SW 1271 (cell line): ENCODE measurements at regions not wholly inside any gene's neighbourhood (a gene's known extent, or its start where the extent isn't known, plus 50 kb on each side); places are given as distances from the start of the nearest gene placed in this dataset.

ENCODE experiments used
- DNase-seq, 2 experiments: peaks; one replicate each; lab custom pipeline; 2025; lab: John Stamatoyannopoulos, UW

DNA sequence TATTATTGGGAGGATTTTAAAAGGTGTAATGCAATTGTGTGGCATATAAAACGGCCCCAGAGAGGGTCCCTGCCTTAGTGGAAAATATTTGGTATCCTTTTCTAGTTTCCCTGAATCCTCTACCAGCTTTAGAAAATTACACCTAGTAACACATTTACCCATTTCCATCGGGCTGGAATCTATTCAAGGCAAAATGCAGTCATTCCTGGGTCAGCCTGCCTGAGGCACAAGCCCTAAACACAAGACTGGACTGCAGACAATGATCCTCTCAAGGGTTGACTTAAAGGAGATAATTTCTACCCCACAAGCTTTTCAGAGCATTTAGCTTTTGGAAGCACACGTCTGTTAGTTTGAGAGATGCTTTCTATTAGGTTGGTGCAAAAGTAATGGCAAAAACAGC is 124.4 kb upstream of the ADAMTSL1 start:
- DNase-seq, result no peak

DNA sequence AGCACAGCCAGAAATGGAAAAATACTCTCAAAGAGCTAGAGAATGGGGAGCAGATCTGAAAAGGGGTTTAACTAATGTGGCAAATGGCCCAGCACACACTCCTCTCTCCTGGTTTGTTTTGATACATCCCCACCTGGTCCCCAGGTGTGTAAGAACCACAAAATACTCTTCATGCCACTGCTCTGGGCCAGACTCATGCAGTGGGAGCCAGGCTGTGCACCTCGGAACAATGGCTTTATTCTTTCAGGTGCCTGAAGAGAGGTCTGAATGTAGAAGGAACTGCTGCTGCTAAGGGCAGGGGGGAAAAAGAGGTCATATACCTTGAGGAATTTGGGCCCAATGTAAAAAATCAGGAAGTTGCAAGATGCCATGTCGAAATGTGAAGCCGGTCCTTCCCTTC is 123.9 kb upstream of the ADAMTSL1 start:
- DNase-seq, result no peak

DNA sequence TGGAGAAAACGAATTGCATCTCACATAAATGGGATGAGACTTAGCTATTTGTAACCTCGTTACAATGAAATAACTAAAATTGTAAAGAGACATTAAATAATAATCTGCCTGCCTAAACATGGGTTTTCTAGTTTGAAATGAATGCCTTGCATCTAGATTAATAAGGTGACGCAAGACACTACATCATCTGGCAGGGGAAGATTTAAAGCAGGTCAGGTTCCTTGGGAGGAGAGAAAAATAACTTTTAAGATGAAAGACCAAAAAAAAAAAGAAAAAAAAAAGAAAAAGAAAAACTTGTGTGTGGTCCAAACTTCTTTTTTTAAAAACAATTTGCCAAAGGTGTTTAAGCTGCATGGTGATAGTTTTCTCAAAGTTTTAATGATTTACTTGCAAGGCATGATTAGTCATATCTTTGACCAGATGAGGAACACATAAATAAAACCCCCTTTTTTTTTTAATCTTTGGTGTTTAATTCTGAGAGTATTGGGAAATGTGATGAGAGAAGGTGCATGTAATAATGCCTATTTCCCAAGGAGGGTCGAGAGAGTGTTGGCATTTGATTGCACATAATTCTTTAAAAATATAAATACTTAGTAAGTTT is 122.9 kb upstream of the ADAMTSL1 start:
- no peak for DNase-seq

DNA sequence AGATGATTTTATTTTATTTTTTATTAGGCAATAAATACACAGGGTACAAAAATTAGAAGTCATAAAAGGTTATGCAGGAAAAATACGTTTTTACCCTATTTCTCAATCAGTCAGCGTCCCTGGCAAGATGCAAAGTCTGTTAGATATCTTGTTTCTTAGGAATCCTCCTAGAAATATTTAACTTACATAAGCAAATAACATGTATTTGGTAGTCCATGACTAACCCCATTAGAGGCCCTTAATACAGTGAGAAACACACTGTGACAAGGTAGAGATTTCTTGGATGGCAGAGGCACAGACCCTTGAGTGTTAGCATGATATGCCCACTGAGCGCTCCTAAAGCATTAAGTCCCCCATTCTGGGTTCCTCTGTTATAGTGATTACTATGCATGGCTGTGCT is 121.2 kb upstream of the ADAMTSL1 start:
- no peak for DNase-seq

DNA sequence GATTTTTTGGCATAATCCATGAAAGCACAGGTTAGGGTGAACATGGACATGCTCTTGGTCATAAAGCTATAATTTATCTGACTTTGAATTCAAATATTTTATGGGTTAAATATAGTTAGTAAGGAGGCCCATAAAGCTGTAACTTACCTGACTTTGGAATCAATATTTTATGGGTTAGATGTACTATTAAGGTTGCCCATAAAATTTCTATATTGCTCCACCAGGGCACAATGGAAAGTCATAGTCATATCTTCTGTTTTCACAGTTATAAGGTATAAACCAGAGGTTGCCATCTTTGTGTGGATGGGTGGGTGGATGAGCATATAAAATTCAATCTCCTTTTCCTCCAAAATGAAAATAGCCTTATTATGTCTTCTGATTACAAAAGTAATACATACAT is 120.5 kb upstream of the ADAMTSL1 start:
- no peak for DNase-seq

DNA sequence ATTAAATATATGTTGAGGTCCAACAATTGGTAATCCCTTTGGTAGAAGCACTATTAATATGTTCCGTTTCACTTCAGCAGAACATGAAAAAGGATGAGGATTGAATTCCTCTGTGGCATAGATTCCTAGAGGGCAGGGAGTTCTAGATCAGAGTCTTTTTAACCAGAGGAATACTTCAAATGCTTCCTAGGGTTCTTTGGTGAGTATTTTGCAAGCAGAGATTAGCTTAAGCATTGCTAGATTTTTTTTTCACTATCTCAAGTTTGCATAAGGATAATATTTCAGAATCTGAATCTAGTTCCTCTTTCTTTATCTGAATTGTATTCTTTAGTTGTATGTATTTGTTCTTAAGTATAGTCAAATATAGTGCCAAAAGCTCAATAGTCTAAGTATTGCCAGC is 116.6 kb upstream of the ADAMTSL1 start:
- no peak for DNase-seq

DNA sequence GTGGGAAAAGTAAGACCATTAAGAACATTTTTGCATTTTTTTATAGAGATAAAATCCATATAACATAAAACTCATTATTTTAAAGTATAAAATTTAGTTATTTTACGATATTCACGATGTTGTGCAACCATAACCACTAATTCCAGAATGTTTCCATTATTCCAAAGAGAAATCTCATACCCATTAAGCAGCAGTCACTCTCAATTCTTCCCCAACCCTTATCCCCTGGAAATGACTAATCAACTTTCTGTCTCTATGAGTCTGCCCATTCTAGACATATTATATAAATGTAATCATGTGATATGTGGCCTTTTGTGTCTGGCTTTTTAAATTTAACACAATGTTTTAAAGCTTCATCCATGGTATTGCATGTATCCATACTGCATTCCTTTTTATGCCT is 115.6 kb upstream of the ADAMTSL1 start:
- no peak for DNase-seq

DNA sequence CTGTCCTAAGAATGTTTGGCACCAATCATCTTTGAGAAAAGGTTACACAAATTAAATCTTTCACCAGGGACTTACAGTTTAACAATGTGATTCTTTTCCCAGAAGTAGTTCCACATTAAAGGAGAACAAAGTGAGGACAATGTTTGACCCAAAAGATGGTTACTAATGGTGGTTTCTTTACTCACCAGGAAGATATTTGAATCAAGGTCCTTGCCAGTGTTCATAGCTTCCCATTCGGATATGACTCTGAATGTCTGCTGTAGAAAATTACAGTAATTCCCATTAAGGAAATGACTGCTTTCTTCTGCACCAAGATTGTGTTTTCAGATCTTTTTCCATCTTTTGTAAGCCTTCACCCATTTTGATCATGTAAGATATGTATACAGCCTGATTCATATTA is 114.6 kb upstream of the ADAMTSL1 start:
- no peak for DNase-seq

DNA sequence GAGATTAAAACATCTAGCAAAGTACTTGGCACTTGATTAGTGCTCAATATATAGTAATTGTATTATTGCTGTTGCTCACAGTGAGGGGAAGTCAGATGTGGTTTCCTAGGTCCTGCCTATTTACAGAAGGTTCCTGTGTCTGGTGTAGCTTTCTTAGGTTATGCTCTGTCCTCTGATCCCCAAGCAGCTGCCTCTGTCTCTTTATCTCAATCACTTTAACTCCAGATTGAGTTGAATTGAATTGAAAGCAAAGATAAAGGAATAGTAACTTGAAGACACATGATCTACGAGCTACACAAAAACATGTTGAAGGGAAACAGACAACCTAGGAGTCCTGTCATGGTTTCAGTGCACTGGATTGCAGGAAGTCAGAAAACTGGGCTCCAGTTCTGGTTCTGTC is 113.9 kb upstream of the ADAMTSL1 start:
- DNase-seq, result no peak

DNA sequence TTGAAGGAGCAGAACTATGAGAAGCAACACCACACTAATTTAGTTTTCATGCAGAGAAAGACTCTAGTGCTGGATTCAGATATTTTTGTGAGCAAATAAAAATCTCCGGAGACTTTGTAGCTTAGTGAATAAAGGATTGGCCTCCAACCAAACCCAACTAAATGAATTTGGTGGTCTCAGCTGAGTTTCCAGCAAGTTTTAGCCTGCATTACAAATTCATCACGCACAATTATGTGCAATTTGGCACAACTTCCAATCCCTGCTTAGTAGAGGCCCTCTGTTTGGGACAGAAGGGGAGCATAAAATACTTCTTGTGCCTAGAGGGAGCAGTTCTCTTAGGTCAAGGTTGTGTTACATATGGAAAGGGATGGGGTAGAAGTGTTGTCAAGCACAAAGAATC is 112.3 kb upstream of the ADAMTSL1 start:
- DNase-seq, result no peak

DNA sequence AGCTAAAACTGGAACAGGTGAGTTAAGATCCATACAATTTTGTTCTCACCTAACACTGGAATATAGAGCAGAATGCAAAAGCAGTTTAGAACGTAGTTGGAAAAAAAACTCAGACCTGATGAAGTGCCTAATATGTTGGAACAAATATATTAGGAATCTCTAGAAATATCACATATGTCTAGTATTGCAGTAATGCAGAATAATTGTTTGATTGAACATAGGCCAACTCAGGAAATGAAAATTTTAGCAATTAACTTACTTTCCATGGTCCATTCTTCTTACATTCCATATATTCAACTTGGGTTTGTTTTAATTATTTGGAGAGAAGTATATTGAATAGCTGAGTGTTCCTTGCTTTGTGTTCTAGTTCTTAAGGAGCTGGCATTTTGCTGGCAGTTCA is 111.8 kb upstream of the ADAMTSL1 start:
- DNase-seq, result no peak

DNA sequence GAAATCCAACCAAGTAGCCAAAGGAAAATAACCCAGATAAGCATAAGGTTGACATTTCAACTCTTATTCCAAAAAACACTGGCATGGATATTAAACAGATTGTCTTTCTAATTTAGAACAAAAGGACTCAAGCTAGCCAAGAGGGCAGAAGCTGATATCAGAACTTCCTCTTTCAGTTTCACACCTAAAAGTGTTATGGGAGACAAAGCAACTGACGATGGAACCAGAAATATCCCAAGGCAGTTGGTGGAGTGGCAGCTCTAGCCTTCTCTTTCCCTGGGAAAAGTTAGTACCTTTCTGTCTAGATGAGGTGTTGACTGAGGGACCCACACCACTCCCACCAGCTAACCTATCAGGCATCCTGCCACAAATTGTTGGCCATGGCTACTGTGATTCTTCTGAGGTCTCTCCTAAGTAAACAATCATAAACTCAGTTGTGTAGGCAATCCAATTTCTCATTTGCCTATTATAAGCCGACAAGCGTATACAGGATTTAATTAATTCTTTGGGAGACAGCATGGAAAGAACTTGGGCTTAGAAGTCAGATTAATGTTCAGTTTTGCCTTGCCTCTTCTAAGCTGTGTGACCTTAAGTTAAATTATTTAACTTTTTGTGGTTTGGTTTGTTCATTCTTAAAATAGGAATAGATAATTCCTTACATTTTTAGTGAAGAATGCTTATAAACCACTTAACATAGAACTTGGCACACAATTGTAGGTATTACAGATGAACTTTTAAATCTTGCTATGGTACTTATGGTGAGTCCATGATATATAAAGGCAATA is 110.9 kb upstream of the ADAMTSL1 start:
- no peak for DNase-seq

DNA sequence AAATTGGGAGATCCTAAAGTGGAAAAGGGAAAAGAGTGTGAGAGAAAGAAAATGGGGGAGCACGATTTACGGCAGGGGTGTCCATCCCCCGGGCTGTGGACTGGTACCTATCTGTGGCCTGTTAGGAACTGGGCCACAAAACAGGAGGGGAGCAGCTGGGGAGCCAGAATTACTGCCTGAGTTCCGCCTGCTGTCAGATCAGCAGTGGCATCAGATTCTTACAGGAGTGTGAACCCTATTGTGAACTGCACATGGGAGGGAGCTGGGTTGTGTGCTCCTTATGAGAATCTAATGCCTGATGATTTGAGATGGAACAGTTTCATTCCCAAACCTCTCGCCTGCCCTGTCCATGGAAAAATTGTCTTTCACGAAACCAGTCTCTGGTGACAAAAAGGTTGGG is 108.3 kb upstream of the ADAMTSL1 start:
- no peak for DNase-seq

DNA sequence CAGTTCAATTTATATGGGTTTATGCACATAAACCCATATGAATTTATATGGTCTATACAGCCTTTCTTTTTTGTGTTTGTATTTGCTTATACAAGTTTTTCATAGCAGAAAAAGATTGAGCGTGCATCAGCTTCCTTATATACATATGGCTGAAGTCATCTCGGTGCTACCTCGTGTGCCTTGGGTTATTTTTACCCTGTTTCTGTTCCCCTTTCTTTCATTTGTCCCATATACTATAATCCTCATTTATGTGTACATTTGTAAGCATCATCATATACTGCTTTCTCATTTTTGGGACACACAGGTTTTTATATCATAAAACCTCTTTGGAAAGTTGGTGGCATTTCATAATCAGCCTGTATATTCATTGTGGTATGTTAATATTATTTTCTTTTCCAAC is 107.8 kb upstream of the ADAMTSL1 start:
- no peak for DNase-seq

DNA sequence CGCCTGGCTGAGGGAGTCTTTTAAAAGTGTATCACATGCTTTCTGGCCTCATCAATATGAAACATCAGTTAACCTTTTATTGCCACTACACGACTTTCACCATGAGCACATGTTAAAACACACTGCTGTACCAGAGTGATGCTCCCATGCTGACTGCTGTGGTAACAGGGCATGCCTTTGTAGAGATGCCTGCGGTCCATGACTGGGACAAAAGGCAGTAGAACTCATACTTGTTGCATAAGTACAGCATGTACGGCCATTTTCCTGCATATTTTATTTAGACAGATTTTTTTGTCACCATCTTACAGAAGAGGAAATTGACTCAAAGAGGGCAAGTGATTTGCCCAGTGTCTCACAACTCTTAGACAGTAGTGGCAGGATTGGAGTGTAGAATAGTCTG is 105.7 kb upstream of the ADAMTSL1 start:
- DNase-seq, result no peak

DNA sequence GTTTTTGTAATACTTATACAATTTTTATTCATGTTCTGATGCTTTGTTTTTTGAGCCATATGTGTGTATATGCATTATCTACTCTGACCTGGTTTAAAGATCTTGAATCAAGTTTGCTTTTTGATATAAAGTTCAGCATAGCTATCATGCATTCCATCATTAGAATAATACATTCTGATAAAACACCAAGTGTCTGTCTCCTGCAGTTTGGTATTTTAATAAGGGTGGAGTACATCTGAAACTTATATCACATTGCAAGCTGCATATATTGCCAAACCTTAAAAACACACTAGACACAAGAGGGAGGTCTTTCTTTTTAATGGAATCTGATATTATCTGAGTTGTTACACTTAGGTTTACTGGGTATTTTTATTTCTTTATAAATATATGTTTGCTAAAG is 102.8 kb upstream of the ADAMTSL1 start:
- no peak for DNase-seq

DNA sequence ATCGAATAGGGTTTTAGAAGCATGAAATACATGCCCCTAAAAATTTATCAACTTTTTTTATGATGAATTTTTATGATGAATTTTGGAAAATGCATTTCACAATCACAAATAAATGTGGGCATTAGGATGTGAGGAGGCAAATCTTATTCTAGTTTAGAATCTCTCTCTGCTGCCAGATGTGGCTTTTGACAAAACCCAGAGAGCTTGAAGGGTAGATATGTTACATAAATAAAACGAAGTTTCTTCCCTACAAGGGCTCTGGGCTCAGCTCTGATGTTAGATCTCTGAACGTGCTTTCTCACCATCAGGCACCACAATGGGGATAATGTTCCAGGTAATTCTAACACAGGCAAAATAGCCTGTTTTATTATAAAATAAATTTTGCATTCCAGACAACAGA is 102.3 kb upstream of the ADAMTSL1 start:
- DNase-seq, result no peak

DNA sequence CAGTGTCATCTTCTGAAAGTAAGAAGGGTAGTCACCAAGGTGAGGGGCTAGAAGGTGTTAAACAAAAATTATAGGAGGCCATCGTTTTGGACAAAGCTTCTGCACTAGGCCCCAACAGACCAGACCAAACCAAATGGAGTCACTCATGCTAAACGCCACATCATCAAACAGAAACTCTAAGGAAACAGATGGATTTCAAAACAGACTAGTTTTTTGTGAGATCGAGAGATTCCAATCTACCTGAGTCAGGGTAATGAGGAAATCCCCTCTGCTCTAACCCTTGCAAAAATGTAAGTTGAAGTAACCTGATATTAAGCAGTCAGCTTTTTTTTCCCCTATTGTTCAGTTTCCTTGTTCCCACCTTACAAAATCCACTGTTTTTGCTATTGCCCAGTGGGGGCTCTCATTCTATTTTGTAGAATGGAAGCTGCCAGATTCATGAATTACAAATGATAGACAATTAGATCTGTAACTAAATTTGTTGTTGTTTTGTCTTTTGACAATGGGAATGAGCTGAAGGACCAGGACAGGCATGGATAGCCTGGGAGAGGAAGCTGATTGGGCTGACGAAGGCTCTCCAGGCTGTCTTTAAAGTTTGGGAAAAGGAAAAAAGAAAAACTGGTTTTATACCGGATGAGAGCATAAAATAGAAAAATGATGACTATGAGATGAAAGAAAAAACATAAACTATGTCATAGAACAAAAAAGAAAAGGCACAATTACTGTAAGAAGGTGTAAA is 94.7 kb upstream of the ADAMTSL1 start:
- no peak for DNase-seq

DNA sequence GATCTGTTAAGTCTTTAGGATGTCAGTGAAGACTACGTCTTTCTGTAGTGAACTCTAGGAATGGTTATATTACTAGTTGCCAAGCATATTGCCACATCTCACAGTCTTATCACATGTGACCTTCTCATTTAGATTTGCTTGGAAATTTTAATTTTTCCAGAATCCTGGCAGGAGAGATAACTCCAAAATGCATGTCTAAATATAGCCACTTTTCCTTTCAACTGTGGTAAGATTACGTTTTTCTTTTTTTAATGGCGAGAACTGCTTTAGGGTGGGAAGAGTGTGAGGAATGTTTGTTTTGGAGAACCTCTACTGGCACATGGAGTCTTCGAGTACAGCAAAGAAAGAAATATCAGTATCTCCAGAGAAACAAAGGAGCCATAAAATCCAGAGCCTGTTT is 91.7 kb upstream of the ADAMTSL1 start:
- no peak for DNase-seq

DNA sequence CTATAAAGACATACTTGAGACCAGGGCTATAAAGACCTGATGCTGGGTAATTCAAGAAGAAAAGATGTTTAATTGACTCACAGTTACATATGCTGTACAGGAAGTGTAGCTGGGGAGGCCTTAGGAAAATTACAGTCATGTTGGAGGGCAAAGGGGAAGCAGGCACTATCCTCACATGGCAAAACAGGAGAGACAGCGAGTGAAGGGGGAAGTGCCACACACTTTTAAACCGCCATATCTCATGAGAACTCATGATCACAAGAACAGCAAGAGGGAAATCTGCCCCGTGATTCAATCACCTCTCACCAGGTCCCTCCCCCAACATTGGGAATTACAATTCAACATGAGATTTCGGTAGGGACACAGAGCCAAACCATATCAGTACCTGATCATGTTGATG is 89.9 kb upstream of the ADAMTSL1 start:
- DNase-seq, result no peak

DNA sequence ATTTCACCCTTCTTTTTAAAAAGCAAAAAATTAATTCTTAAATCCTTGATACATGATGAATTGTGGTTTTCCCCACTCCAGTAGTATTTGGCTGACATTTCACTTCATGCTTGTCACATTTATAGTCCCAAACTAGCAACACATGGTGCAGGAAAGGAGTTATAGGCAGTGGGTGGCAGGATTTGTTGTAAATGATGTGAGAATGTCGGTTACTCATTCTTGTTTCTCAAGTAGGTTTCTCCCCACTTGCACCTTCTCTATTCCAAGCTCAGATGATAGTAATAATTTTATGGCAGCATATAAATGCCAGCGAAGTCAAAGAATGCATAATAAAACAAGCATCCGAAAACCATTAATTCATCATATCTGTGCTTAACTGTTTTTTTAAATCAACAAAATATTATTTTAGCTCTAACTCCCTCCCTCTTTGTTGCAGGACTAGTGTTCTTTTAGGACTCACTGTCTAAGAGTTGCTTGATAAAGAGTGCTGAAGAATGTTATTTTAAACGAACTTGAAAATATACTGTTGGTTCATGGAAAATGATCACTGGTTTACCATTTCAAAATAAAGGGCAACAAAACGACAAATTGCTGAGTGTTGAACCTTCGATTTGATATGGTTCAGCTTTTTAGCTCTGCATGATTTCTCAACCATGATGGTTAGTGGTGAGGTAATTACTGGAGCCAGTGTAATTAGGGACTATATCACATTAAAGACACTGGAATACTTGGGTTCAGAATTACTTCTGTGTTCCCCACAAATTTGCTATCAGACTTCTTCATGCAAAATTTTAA is 88.1 kb upstream of the ADAMTSL1 start:
- DNase-seq, result no peak

DNA sequence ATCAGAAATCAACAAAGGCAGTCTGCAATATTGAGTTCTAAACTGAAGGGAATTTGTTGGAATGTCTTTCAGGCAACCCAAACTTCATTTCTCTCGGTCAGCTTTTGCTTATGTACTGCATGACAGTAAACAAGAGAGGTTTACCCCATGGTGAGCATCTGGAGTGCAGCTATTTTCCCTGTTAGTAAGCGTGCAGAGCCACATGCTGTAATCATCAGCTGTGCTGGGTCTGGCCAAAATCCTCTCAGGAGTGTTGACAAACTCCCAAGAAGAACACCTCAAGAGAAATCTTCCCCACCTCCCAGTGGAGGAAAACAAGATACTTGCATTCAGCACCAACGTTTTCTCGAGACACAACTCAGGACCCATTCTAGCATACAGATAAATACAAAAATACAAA is 83.6 kb upstream of the ADAMTSL1 start:
- no peak for DNase-seq
